ENCODE measurements at regions not wholly inside any gene's neighbourhood (a gene's known extent, or its start where the extent isn't known, plus 50 kb on each side); places are given as distances from the start of the nearest gene placed in this dataset.
"Not testable (repeated sequence)": the region's sequence is repeated elsewhere in the genome, so short reads cannot be mapped to it uniquely, and the experiment has no call there.

- peak; percentile 17 for DNase-seq
These were observed 218.4 kb upstream of the SEMA3D start for GRCh38 chr7:85405016-85405902.

DNA sequence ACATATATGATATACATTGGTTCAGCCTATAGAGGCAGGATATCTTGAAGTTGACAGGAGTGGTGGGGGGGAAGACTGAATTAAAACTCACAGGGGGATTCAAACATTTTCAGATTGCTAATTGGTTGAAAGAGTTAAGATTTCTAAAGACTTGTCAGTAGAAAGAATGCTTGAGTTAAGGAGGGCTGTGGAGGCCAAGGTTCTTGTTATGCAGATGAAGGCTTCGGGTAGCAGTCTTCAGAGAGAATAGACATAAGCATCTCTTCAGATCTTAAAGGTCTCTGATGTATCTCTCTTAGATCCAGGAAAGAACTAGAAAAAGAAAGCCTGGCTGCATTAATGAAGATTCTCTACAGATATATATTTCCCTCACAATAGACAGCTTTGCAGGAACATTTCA is 209.8 kb upstream of the SEMA3D start:
- DNase-seq, result no peak

DNA sequence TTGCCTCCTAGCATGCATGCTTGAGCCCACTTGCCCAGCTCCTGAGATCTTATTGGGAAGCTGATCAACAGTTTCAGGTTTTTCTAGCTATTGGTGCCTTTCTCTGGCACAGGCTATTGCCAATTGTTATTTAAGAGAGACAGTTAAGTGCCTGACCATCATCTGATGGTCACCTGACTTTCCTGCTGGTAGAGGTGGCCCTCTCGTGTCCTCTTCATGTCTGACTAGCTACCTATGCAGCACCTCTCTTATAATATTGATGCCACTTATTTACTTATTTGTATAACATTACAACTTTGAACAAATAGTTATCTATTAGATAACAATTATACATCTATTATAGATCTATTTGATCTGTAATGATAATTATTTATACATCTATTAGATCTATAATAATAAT is 205.9 kb upstream of the SEMA3D start:
- DNase-seq, result no peak

- DNase-seq, result no peak
These were observed 205.5 kb upstream of the SEMA3D start for GRCh38 chr7:85392326-85392725.

DNA sequence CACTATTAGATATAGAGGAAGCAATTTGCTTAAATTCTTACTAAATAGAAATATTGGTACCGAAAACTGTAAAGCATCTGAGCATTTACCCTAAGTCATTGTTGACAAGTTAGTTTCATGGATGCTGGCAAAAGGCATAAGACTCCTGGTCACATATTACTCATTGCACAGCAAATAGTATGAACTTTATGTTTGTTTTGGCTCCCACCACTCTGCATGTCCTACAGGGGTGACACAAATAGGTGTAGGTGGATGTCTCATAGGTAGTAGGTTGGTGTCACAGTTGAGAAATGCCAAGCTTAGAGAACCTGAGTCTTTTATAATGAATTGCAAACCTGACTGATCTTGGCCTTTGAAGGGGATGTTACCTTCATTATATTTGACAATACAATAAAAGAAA is 199.6 kb upstream of the SEMA3D start:
- DNase-seq, result no peak

DNA sequence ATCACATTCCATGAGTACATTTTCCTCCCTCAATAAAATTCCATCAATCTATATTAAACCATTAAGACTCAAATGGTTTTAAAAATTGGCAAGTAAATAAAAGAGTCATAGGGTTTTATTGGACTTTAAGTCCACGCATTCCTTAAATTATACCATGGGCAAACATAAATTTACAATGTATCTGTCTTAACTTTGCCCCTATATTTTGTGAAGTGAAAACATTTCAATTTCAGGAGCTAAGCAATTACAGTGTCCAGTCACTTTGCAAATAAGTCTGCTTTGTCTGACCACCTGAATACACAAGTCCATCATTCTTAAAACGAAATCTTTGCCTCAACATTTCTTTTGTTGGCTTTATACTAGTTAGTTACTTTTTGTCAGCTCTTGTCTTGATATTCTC is 197.5 kb upstream of the SEMA3D start:
- DNase-seq, result no peak

DNA sequence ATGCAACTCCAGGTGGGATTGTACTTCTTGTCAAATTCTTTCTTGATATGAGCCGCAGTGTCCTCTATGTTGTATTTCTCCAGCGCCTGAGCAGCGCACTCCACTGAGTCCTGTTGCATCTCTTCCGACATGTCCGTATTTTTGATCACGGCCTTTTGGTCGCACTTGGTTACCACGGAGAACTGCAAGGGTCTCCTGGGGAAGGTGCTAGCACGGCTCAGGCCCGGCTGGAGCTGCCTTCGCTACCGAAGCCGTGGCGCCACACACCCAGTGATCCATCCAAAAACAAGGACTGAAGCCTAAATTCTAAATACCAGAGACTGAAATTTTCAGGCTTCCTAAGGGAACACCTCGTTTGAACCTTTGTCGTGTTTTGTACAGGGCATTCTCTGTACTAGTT is 194.4 kb upstream of the SEMA3D start:
- DNase-seq, result no peak

GRCh38 chr7:85376589-85376988 is 189.7 kb upstream of the SEMA3D start:
- DNase-seq, result no peak

DNA sequence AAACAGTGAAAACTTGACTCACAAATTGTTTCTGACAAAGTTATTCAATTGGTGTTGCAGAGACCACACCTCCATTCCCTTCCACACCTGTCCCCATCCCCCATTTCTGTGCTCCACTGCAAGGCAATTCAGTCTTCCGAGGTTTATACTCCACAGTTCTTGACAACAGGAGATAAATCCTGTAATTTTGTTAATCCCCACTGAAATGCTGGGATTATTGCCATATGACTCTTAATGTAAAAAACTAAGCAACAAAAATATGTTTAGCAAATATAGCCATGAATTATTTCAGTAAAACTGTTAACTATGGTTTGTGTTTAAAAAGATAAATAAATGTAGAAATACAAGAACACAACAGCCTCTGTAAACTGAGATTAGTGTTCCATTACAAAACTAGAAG is 170.1 kb upstream of the SEMA3D start:
- DNase-seq, result no peak

DNA sequence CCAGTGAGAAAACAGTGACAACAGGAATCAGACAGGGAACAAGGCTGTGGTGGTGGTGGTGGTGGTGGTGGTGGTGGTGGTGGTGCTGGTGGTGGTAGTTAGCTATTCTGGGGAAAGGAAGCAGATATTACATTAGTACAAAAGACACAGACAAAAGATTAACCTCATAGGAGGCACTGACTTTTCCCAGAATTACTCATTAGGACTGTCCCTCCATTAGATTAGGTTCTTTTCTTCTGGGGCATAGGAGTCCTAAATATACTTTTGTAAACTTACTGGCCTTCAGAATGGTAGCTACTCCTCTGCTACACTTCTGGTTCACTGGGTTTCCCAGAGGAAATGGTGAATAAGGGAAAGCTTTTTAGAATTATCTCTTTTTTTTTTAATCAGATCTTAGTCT is 156.6 kb upstream of the SEMA3D start:
- DNase-seq, result no peak

GRCh38 chr7:85342781-85343180 is 155.9 kb upstream of the SEMA3D start:
- DNase-seq, result no peak

DNA sequence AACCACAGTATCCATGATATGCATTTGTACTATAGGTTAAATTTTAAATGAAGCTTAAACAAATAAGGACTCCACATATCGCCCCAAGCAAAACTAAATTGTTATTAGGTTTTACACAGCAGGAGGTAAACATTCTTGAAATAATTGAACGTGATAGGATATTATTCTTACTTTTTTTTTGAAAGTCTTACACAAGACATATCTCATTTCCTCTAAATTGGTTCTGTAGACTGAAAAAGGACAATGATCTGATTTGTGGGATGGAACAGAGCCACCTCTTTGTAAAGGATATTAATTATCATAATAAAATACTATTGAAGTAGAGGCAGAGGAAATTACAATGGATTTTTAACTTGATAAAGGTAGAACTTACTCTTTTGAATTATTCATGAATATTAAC is 155.1 kb upstream of the SEMA3D start:
- peak; percentile 16 for DNase-seq

- DNase-seq, result peak; percentile 48
These were observed 154.3 kb upstream of the SEMA3D start for GRCh38 chr7:85341121-85341520.

GRCh38 chr7:85336086-85336485 is 149.2 kb upstream of the SEMA3D start:
- peak; percentile 16 for DNase-seq

GRCh38 chr7:85335113-85335512 is 148.3 kb upstream of the SEMA3D start:
- not testable (repeated sequence) for DNase-seq

GRCh38 chr7:85328456-85328998 is 141.7 kb upstream of the SEMA3D start:
- no peak for DNase-seq

DNA sequence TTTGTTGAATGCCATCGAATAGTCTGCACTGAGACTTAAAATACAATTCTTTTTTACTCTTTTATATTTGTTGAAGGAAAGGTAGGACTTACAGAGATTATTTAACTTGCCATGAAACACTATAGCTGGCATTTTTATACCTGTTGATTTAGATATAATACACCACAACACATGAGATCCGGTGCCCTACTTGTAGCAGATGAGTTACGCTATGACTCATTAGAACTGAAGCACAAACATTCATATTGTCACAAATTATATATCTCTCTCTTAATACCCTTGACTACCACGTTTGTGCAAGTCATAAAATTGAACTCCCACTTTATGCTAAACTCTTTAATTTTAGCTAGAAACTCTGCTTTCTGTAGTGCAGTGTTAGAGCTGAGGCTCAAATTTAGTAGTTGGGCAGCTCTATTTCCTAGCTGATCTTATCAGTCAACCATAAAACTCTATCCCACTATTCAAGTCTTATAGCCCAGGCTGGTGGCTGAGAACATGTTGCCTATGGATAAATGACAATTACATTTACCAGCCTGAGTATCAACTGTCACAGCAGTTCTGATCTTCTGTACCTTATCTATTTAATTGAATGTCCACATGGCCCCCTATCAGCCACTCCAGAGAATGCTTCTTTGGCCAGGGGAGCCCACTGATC is 137.4 kb upstream of the SEMA3D start:
- no peak for DNase-seq

GRCh38 chr7:85322252-85322651 is 135.4 kb upstream of the SEMA3D start:
- DNase-seq, result no peak

DNA sequence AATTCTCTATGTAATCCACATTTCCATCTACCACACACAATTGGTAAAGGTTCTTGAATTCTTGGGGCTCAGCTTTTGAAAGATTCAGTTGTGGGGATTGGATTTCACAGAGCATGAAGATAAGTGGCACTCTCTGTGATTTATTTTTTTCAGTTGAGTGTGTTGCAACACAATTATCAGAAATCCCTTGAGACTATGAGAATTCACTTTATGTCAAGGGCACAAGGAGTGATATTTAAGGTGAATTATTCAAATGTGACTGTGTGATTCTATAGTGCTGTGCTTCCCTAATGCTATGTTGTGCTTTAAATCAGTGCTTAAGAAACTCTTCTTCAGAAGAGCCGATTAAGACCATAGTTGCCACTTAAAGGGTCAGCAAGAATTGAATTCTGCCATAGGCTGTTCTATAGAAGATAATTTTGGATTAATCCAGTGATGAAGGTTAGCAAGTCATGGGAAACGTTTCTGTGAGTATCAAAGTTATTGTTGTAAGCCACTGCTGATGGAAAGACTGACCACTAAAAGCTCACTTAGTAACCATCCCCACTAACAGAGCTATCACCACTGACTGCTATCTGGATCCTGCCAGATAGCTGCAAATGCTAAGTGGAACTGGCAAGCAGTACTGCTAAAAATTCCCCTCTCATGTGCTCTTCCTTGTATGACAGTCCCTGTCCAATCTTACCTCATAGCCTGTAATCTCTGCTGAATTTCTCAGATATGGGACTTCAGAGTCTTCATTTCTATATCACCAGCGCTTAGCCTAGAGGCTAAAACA is 134.0 kb upstream of the SEMA3D start:
- DNase-seq, result no peak

- DNase-seq, result no peak
These were observed 129.6 kb upstream of the SEMA3D start for GRCh38 chr7:85316489-85316888.

DNA sequence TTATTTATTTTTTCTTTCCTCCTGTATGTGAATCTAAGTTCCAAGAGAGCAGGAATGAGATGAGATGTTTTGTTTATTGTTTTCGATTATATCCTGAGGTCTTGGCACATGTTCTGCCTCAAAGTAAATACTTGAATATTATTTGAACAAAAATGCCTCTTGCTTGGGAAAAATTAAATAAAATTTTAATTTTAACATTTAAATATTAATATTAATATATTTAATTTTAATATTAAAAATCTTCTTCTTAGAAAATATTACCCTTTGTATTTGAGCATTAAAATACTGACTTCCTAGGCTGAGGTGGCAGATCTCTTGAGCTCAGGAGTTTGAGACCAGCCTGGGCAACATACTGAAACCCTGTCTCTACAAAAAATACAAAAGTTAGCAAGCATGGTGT is 123.4 kb upstream of the SEMA3D start:
- no peak for DNase-seq

- no peak for DNase-seq
These were observed 119.3 kb upstream of the SEMA3D start for GRCh38 chr7:85306115-85306514.

DNA sequence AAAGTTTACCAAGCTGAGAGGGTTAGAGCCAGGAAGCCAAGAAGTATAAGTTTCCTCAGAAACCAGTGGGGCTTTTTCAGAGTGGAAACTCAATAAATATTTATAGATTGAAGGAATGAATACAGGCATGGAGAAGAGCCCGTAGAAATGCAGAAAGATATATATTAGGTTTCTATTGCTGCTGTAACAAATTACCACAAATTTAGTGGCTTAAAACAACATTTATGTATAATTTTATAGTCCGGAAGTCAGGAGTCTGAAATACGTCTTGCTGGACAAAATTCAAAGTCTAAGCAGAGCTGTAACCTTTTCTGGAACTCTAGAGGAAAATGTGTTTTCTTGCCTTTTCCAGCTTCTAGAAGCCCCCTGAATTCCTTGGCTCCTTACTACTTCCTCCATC is 107.3 kb upstream of the SEMA3D start:
- no peak for DNase-seq
